Esophagus squamous epithelium (tissue), 5 donors: ENCODE measurements at regions not wholly inside any gene's neighbourhood (a gene's known extent, or its start where the extent isn't known, plus 50 kb on each side); places are given as distances from the start of the nearest gene placed in this dataset.
"Not testable (repeated sequence)": the region's sequence is repeated elsewhere in the genome, so short reads cannot be mapped to it uniquely, and the experiment has no call there.

Experiments used
- DNase-seq: peaks from one replicate; lab custom pipeline; 2025; lab: John Stamatoyannopoulos, UW
- H3K27ac ChIP-seq, 4 donors: fragments of 200-600 bp; sonication (generic); one replicate each; pipeline ENCODE4 v1.5.1; 2016 to 2019; ENCODE audit warnings: mild to moderate bottlenecking in 1 of 4
- H3K27me3 ChIP-seq, 4 donors: fragments of 200-600 bp; sonication (generic); 1 replicate in 3 of 4; 2 replicates in 1 of 4; pipeline versions ENCODE4 v1.5.1 to v1.6.0; 2017 to 2021; ENCODE audit warnings: antibody characterized with exemption in 1 of 4
- H3K36me3 ChIP-seq, 3 donors: fragments of 200-600 bp; sonication (generic); one replicate each; pipeline ENCODE4 v1.5.1; 2016 to 2019
- H3K4me1 ChIP-seq, 3 donors: fragments of 200-600 bp; sonication (generic); one replicate each; pipeline ENCODE4 v1.5.1; 2017 to 2019
- H3K4me3 ChIP-seq, 4 donors: fragments of 200-600 bp; sonication (generic); 1 replicate in 3 of 4; 2 replicates in 1 of 4; pipeline ENCODE4 v1.5.1; 2016 to 2019; ENCODE audit warnings: mild to moderate bottlenecking in 2 of 4, moderate library complexity in 1 of 4
- H3K9me3 ChIP-seq, 3 donors: fragments of 200-600 bp; sonication (generic); one replicate each; pipeline ENCODE4 v1.5.1; 2016 to 2019
- CTCF ChIP-seq, 6 experiments: fragments of 450-650 bp in 4 of 6; fragments of 200-600 bp in 2 of 6; sonication (generic) in 2 of 6; IDR thresholded peaks; one replicate each; pipeline ENCODE4 v1.5.1; 2016 to 2019; ENCODE audit warnings: antibody characterized with exemption in 6 of 6, mild to moderate bottlenecking in 4 of 6, moderate library complexity in 4 of 6
- POLR2A ChIP-seq, 4 donors: fragments of 450-650 bp; IDR thresholded peaks; one replicate each; pipeline ENCODE4 v1.6.1; 2017; ENCODE audit warnings: antibody characterized with exemption in 4 of 4, mild to moderate bottlenecking in 4 of 4, moderate library complexity in 3 of 4
- WGBS, 2 donors: methylation state at CpG; one replicate each; pipeline ENCODE4 v1.1.5; 2018; 5-methylcytosine and 5-hydroxymethylcytosine counted together
- intact Hi-C: fragments of 100-400 bp; cut with DNase I; formaldehyde crosslinking; loops from one replicate; pipeline ENCODE4 v1.15.0; 2022
- donor health status: DM: yes; HTN: yes; CAD: no.

DNA sequence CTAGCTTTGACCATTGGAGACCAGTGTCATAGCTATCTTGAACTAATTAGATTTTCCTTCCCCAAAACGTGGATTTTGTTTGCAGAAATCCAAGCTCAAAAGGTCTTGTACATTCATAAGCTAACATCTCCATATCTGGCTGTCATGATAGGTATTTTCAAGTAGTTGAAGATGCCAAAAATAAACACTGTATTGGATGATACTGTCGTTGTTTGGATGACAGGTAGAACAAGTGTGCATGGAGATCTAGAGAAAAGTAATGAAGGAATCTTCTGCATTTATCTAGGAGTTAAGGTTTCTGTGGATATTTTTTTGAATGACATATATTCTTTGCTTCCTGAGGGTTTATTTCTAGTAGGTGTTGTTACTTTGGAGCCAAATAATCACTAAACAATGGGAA, 1696.1 kb downstream of the SI start:
- Histone ChIP-seq H3K4me1 (no peaks in the 10 kb centered on the region), H3K36me3 (no peaks in the 10 kb centered on the region), H3K27ac (no peak overlapping the region), H3K4me3 (no peak overlapping the region), H3K27me3 (no peaks in the 10 kb centered on the region), H3K9me3 (no peaks in the 10 kb centered on the region)
- 23 to 41% methylated on average over 2 of the region's 2 CpGs for WGBS, 2 donors
- TF ChIP-seq POLR2A (IDR thresholded peaks at IDR 0.05) (no peak), CTCF (IDR thresholded peaks at IDR 0.05) (no peak)
- intact Hi-C loops: no loop called here
- DNase-seq: no peak

DNA sequence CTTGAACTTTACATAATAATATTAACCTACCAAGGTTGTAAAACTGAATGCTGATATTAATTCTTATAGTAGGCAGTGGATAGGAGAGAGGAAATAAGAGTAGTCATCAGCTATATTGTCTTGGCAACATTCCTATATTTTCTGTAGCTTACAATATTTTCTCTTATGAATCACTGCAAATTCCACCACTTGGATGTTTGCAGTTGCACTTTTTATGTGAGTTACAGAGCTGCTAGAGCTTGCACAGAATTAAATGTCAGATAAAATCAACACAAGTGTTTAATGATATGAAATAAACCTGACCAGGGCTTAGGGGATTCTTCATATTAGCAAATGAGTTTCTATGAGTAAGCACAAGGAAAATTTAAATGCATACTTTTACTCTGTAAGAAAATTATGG, 1710.1 kb downstream of the SI start:
- intact Hi-C loops: no loop called here
- no peak for TF ChIP-seq CTCF (IDR thresholded peaks at IDR 0.05)
- TF ChIP-seq POLR2A (IDR thresholded peaks at IDR 0.05): no peak
- peaks cover 0 to 3% (median 0%) of the 10 kb centered on the region in 3 donors for H3K9me3 ChIP-seq
- H3K4me3 ChIP-seq: no peak overlapping the region
- H3K36me3 ChIP-seq: no peaks in the 10 kb centered on the region
- no peak for DNase-seq
- H3K27ac ChIP-seq: no peak overlapping the region
- H3K4me1 ChIP-seq: no peaks in the 10 kb centered on the region
- H3K27me3 ChIP-seq: no peaks in the 10 kb centered on the region

GRCh38 chr3:163364717-163365116, 1713.6 kb downstream of the SI start:
- TF ChIP-seq POLR2A (IDR thresholded peaks at IDR 0.05) (no peak), CTCF (IDR thresholded peaks at IDR 0.05) (no peak)
- Histone ChIP-seq H3K27me3 (no peaks in the 10 kb centered on the region), H3K27ac (no peak overlapping the region), H3K36me3 (no peaks in the 10 kb centered on the region), H3K4me1 (no peaks in the 10 kb centered on the region), H3K9me3 (peaks cover 0 to 3% (median 0%) of the 10 kb centered on the region in 3 donors), H3K4me3 (no peak overlapping the region)
- DNase-seq: no peak
- 60 to 74% methylated on average over 4 of the region's 4 CpGs for WGBS, 2 donors
- intact Hi-C loops: no loop called here

- no peak for TF ChIP-seq CTCF (IDR thresholded peaks at IDR 0.05)
- no peak for TF ChIP-seq POLR2A (IDR thresholded peaks at IDR 0.05)
- WGBS, 2 donors: 63 to 77% methylated on average over 2 of the region's 2 CpGs
- intact Hi-C loops: no loop called here
- no peaks in the 10 kb centered on the region for H3K9me3 ChIP-seq
- no peaks in the 10 kb centered on the region for H3K4me1 ChIP-seq
- no peak overlapping the region for H3K27ac ChIP-seq
- no peaks in the 10 kb centered on the region for H3K36me3 ChIP-seq
- no peaks in the 10 kb centered on the region for H3K27me3 ChIP-seq
- no peak for DNase-seq
- no peak overlapping the region for H3K4me3 ChIP-seq
Observed at GRCh38 chr3:163362151-163362550, 1716.1 kb downstream of the SI start.

- H3K4me3 ChIP-seq, H3K27ac ChIP-seq, H3K36me3 ChIP-seq, DNase-seq, H3K27me3 ChIP-seq, intact Hi-C loops, H3K4me1 ChIP-seq, H3K9me3 ChIP-seq: not testable (repeated sequence)
- WGBS, 2 donors: 81 to 87% methylated on average over 16 of the region's 17 CpGs
Observed at GRCh38 chr3:163361357-163361878, 1716.9 kb downstream of the SI start.

- no peak overlapping the region for H3K27ac ChIP-seq
Observed at GRCh38 chr3:163347944-163348343, 1730.4 kb downstream of the SI start.

More at GRCh38 chr3:163347944-163348343, 1730.4 kb downstream of the SI start:
- no peaks in the 10 kb centered on the region for H3K4me1 ChIP-seq
- no peaks in the 10 kb centered on the region for H3K36me3 ChIP-seq
- no peaks in the 10 kb centered on the region for H3K9me3 ChIP-seq
- TF ChIP-seq CTCF (IDR thresholded peaks at IDR 0.05): no peak
- no peak for TF ChIP-seq POLR2A (IDR thresholded peaks at IDR 0.05)
- DNase-seq: no peak
- intact Hi-C loops: no loop called here
- 71 to 78% methylated on average over 3 of the region's 3 CpGs for WGBS, 2 donors
- H3K27me3 ChIP-seq: no peaks in the 10 kb centered on the region
- no peak overlapping the region for H3K4me3 ChIP-seq
